SK-N-SH treated with all-trans-retinoic acid at 6 μM for 48 hours (cell line): ENCODE measurements at regions not wholly inside any gene's neighbourhood (a gene's known extent, or its start where the extent isn't known, plus 50 kb on each side); places are given as distances from the start of the nearest gene placed in this dataset.

Source experiments
- ATAC-seq: fragments of 200-7000 bp; cut with Tn5 transposase; 3 replicates; pipeline ENCODE4 v1.9.1; 2020; ENCODE audit warnings: mild to moderate bottlenecking, moderate library complexity
- BACH2 ChIP-seq: fragments of 250-450 bp; sonication (Bioruptor Pico); IDR thresholded peaks from 2 replicates; pipeline ENCODE4 v1.9.0; 2021; ENCODE audit warnings: mild to moderate bottlenecking, borderline replicate concordance
- CSDC2 ChIP-seq: fragments of 250-450 bp; sonication (Bioruptor Pico); IDR thresholded peaks from 2 replicates; pipeline ENCODE4 v1.5.0; 2020; ENCODE audit warnings: mild to moderate bottlenecking, moderate library complexity
- ESRRG ChIP-seq: fragments of 250-450 bp; sonication (Bioruptor Pico); IDR thresholded peaks from 2 replicates; pipeline ENCODE4 v1.6.1; 2021; ENCODE audit warnings: mild to moderate bottlenecking
- GLIS3 ChIP-seq: fragments of 250-450 bp; sonication (Bioruptor Pico); IDR thresholded peaks from 2 replicates; pipeline ENCODE4 v1.5.0; 2020; ENCODE audit warnings: mild to moderate bottlenecking, moderate library complexity
- ISL1 ChIP-seq: fragments of 250-450 bp; sonication (Bioruptor Pico); IDR thresholded peaks from 2 replicates; pipeline ENCODE4 v2.1.2; 2022; ENCODE audit warnings: mild to moderate bottlenecking, moderate library complexity
- OSR1 ChIP-seq: fragments of 250-450 bp; sonication (Bioruptor Pico); IDR thresholded peaks from 2 replicates; pipeline ENCODE4 v1.8.0; 2022; ENCODE audit warnings: moderate library complexity, mild to moderate bottlenecking, inconsistent platforms
- PPARA ChIP-seq: fragments of 250-450 bp; sonication (Bioruptor Pico); IDR thresholded peaks from 2 replicates; pipeline ENCODE4 v1.5.0; 2020; ENCODE audit warnings: mild to moderate bottlenecking, borderline replicate concordance
- RARB ChIP-seq: fragments of 250-450 bp; sonication (Bioruptor Pico); IDR thresholded peaks from 2 replicates; pipeline ENCODE4 v1.8.0; 2021; ENCODE audit warnings: mild to moderate bottlenecking, moderate library complexity
- TOX ChIP-seq: fragments of 250-450 bp; sonication (Bioruptor Pico); IDR thresholded peaks from 2 replicates; pipeline ENCODE4 v1.8.0; 2021; ENCODE audit warnings: mild to moderate bottlenecking, moderate library complexity, borderline replicate concordance
- ZC3H10 ChIP-seq: fragments of 250-450 bp; sonication (Bioruptor Pico); IDR thresholded peaks from 2 replicates; pipeline ENCODE4 v1.5.1; 2021; ENCODE audit warnings: mild to moderate bottlenecking, moderate library complexity
- ZFP30 ChIP-seq: fragments of 450-650 bp; formaldehyde crosslinking; IDR thresholded peaks from 2 replicates; pipeline ENCODE4 v1.5.0; 2022; ENCODE audit warnings: mild to moderate bottlenecking, moderate library complexity
- ZNF565 ChIP-seq: fragments of 450-650 bp; formaldehyde crosslinking; conservative IDR thresholded peaks from 2 replicates; pipeline ENCODE4 v1.5.0; 2020; ENCODE audit warnings: low read depth, mild to moderate bottlenecking, moderate library complexity
- ZNF8 ChIP-seq: fragments of 450-650 bp; formaldehyde crosslinking; IDR thresholded peaks from 2 replicates; pipeline ENCODE4 v1.5.0; 2020; ENCODE audit warnings: mild to moderate bottlenecking, moderate library complexity
- TF ChIP-seq, protein P1 (sequence below): fragments of 250-450 bp; sonication (Bioruptor Pico); IDR thresholded peaks from 2 replicates; pipeline ENCODE4 v1.5.0; 2020; ENCODE audit warnings: mild to moderate bottlenecking, moderate library complexity
- TF ChIP-seq, protein P2 (sequence below): fragments of 250-450 bp; sonication (Bioruptor Pico); IDR thresholded peaks from 2 replicates; pipeline ENCODE4 v1.8.0; 2020; ENCODE audit warnings: mild to moderate bottlenecking, moderate library complexity, borderline replicate concordance
- TF ChIP-seq, protein P3 (sequence below): fragments of 250-450 bp; sonication (Bioruptor Pico); IDR thresholded peaks from 2 replicates; pipeline ENCODE4 v1.8.0; 2021; ENCODE audit warnings: low read depth, mild to moderate bottlenecking, moderate library complexity, borderline replicate concordance
- TF ChIP-seq, protein P4 (sequence below): fragments of 250-450 bp; sonication (Bioruptor Pico); IDR thresholded peaks from 2 replicates; pipeline ENCODE4 v1.5.1; 2020; ENCODE audit warnings: low read depth, mild to moderate bottlenecking, moderate library complexity
- TF ChIP-seq, protein P5 (sequence below): fragments of 250-450 bp; sonication (Bioruptor Pico); IDR thresholded peaks from 2 replicates; pipeline ENCODE4 v1.5.1; 2021; ENCODE audit warnings: mild to moderate bottlenecking, moderate library complexity

DNA sequence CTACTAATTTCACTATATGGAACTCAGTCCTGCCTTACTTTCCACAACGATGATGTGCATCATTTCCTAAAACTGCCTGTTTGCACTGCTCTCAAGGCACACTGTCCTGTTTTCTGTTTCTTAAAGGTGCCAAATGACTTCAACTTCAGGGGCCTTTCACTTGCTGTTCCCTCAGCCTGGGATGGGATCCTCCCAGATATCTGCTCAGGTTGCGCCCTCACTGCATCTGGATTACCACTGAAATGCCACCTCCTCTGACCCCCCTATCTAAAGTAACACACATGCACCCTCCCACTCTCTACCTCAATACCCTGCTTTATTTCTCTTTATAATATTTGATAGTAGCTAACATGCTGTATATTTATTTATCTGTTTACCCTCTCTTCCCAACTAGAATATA lies 123.8 kb upstream of the CMC1 start:
- ATAC-seq: no peak
- no peak for TF ChIP-seq OSR1
- TF ChIP-seq ZNF565 (CRISPR knock-in tag): no peak
- no peak for TF ChIP-seq PPARA (CRISPR knock-in tag)
- TF ChIP-seq, protein P1, sequence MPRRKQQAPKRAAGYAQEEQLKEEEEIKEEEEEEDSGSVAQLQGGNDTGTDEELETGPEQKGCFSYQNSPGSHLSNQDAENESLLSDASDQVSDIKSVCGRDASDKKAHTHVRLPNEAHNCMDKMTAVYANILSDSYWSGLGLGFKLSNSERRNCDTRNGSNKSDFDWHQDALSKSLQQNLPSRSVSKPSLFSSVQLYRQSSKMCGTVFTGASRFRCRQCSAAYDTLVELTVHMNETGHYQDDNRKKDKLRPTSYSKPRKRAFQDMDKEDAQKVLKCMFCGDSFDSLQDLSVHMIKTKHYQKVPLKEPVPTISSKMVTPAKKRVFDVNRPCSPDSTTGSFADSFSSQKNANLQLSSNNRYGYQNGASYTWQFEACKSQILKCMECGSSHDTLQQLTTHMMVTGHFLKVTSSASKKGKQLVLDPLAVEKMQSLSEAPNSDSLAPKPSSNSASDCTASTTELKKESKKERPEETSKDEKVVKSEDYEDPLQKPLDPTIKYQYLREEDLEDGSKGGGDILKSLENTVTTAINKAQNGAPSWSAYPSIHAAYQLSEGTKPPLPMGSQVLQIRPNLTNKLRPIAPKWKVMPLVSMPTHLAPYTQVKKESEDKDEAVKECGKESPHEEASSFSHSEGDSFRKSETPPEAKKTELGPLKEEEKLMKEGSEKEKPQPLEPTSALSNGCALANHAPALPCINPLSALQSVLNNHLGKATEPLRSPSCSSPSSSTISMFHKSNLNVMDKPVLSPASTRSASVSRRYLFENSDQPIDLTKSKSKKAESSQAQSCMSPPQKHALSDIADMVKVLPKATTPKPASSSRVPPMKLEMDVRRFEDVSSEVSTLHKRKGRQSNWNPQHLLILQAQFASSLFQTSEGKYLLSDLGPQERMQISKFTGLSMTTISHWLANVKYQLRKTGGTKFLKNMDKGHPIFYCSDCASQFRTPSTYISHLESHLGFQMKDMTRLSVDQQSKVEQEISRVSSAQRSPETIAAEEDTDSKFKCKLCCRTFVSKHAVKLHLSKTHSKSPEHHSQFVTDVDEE (CRISPR knock-in tag): no peak
- no peak for TF ChIP-seq CSDC2
- TF ChIP-seq, protein P2, sequence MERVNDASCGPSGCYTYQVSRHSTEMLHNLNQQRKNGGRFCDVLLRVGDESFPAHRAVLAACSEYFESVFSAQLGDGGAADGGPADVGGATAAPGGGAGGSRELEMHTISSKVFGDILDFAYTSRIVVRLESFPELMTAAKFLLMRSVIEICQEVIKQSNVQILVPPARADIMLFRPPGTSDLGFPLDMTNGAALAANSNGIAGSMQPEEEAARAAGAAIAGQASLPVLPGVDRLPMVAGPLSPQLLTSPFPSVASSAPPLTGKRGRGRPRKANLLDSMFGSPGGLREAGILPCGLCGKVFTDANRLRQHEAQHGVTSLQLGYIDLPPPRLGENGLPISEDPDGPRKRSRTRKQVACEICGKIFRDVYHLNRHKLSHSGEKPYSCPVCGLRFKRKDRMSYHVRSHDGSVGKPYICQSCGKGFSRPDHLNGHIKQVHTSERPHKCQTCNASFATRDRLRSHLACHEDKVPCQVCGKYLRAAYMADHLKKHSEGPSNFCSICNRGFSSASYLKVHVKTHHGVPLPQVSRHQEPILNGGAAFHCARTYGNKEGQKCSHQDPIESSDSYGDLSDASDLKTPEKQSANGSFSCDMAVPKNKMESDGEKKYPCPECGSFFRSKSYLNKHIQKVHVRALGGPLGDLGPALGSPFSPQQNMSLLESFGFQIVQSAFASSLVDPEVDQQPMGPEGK (CRISPR knock-in tag): no peak
- no peak for TF ChIP-seq ZNF8 (CRISPR knock-in tag)
- no peak for TF ChIP-seq ESRRG (CRISPR knock-in tag)
- TF ChIP-seq ZFP30 (CRISPR knock-in tag): no peak

DNA sequence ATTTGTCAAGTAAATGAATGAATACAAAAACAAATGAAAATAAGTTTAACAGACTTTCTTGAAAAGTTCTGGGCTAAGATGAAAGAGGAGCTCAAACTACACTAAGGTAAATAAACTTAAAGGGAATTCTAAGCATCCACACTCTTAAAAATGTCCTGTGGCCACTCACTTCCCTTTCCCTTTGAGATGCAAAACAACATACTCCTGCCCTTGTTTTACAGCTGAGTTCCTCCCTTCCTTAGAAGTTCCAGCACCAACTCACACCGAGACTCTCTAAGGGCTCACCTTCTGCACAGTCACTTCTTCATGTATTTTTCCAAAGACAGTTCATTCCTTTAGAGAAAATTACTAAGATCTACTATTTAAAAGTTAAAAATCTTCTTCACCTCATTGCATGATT lies 123.3 kb upstream of the CMC1 start:
- TF ChIP-seq, protein P3, sequence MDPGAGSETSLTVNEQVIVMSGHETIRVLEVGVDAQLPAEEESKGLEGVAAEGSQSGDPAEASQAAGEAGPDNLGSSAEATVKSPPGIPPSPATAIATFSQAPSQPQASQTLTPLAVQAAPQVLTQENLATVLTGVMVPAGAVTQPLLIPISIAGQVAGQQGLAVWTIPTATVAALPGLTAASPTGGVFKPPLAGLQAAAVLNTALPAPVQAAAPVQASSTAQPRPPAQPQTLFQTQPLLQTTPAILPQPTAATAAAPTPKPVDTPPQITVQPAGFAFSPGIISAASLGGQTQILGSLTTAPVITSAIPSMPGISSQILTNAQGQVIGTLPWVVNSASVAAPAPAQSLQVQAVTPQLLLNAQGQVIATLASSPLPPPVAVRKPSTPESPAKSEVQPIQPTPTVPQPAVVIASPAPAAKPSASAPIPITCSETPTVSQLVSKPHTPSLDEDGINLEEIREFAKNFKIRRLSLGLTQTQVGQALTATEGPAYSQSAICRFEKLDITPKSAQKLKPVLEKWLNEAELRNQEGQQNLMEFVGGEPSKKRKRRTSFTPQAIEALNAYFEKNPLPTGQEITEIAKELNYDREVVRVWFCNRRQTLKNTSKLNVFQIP (CRISPR knock-in tag): no peak
- TF ChIP-seq ZFP30 (CRISPR knock-in tag): no peak
- no peak for TF ChIP-seq PPARA (CRISPR knock-in tag)
- TF ChIP-seq ISL1 (CRISPR knock-in tag): no peak
- TF ChIP-seq, protein P4, sequence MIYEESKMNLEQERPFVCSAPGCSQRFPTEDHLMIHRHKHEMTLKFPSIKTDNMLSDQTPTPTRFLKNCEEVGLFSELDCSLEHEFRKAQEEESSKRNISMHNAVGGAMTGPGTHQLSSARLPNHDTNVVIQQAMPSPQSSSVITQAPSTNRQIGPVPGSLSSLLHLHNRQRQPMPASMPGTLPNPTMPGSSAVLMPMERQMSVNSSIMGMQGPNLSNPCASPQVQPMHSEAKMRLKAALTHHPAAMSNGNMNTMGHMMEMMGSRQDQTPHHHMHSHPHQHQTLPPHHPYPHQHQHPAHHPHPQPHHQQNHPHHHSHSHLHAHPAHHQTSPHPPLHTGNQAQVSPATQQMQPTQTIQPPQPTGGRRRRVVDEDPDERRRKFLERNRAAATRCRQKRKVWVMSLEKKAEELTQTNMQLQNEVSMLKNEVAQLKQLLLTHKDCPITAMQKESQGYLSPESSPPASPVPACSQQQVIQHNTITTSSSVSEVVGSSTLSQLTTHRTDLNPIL (CRISPR knock-in tag): no peak
- TF ChIP-seq BACH2 (CRISPR knock-in tag): no peak
- TF ChIP-seq, protein P2 (CRISPR knock-in tag): no peak
- TF ChIP-seq, protein P5, sequence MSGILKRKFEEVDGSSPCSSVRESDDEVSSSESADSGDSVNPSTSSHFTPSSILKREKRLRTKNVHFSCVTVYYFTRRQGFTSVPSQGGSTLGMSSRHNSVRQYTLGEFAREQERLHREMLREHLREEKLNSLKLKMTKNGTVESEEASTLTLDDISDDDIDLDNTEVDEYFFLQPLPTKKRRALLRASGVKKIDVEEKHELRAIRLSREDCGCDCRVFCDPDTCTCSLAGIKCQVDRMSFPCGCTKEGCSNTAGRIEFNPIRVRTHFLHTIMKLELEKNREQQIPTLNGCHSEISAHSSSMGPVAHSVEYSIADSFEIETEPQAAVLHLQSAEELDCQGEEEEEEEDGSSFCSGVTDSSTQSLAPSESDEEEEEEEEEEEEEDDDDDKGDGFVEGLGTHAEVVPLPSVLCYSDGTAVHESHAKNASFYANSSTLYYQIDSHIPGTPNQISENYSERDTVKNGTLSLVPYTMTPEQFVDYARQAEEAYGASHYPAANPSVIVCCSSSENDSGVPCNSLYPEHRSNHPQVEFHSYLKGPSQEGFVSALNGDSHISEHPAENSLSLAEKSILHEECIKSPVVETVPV (CRISPR knock-in tag): no peak
- TF ChIP-seq ZNF565 (CRISPR knock-in tag): no peak
- TF ChIP-seq, protein P1 (CRISPR knock-in tag): no peak
- TF ChIP-seq ZC3H10 (CRISPR knock-in tag): no peak
- no peak for TF ChIP-seq TOX (CRISPR knock-in tag)
- TF ChIP-seq GLIS3 (CRISPR knock-in tag): no peak
- TF ChIP-seq RARB: no peak
- no peak for ATAC-seq
